Ovary (tissue), 7 donors: ENCODE measurements at regions not wholly inside any gene's neighbourhood (a gene's known extent, or its start where the extent isn't known, plus 50 kb on each side); places are given as distances from the start of the nearest gene placed in this dataset.

ENCODE experiments used
- DNase-seq, 5 donors: peaks; one replicate each; pipeline ENCODE4 v3.0.0-alpha.2; 2019 to 2020
- H3K27ac ChIP-seq, 2 donors: fragments of 200-600 bp; one replicate each; pipeline versions ENCODE4 v1.5.1 to v1.8.0; 2019 to 2022
- H3K27me3 ChIP-seq: fragments of 200-600 bp; one replicate; pipeline ENCODE4 v1.8.0; 2022
- H3K36me3 ChIP-seq: fragments of 200-600 bp; sonication (generic); one replicate; pipeline ENCODE4 v1.5.1; 2019
- H3K4me1 ChIP-seq: one replicate; pipeline ENCODE4 v1.8.1; 2013; ENCODE audit warnings: mild to moderate bottlenecking, moderate library complexity; ENCODE audit not compliant: insufficient read depth
- H3K4me3 ChIP-seq: fragments of 200-600 bp; sonication (generic); one replicate; pipeline ENCODE4 v1.5.1; 2017
- H3K9me3 ChIP-seq, 2 donors: fragments of 200-600 bp in 1 of 2; sonication (generic) in 1 of 2; one replicate each; pipeline versions ENCODE4 v1.5.1 to v1.8.1; 2013 to 2019; ENCODE audit warnings: mild to moderate bottlenecking in 1 of 2, moderate library complexity in 1 of 2
- EP300 ChIP-seq: sonication (generic); formaldehyde crosslinking; IDR thresholded peaks from one replicate; pipeline ENCODE4 v1.6.1; 2017; ENCODE audit warnings: antibody characterized with exemption
- POLR2A ChIP-seq: fragments of 450-650 bp; IDR thresholded peaks from one replicate; pipeline ENCODE4 v1.6.1; 2017; ENCODE audit warnings: antibody characterized with exemption, mild to moderate bottlenecking, moderate library complexity
- WGBS, 3 donors: extraction: QIAGEN DNeasy Blood & Tissue Kit in 1 of 3; methylation state at CpG; one replicate each; pipeline versions ENCODE4 v1.1.5 to v1.1.7; 2013 to 2017; 5-methylcytosine and 5-hydroxymethylcytosine counted together
- intact Hi-C, 4 donors: fragments of 100-400 bp; cut with DNase I; formaldehyde crosslinking; loops; one replicate each; pipeline versions ENCODE4 v1.11.0 to v1.15.1; 2022 to 2023
- TF ChIP-seq, protein P1 (sequence below), 3 donors: fragments of 450-650 bp in 2 of 3; fragments of 200-600 bp in 1 of 3; IDR thresholded peaks; one replicate each; pipeline versions ENCODE4 v1.5.1 to v1.8.0; 2016 to 2022; ENCODE audit warnings: antibody characterized with exemption in 3 of 3, mild to moderate bottlenecking in 1 of 3
- donor health status: DM: no; HTN: no; CAD: no; lungs with moderate emphysema.
- donor health status: DM: no; HTN: no; CAD: no.
- donor health status: Bipolar disorder and iron deficiency.
- donor health status: DM: no; HTN: no; CAD: no.
- donor health status: DM: yes; HTN: yes; CAD: no.

DNA sequence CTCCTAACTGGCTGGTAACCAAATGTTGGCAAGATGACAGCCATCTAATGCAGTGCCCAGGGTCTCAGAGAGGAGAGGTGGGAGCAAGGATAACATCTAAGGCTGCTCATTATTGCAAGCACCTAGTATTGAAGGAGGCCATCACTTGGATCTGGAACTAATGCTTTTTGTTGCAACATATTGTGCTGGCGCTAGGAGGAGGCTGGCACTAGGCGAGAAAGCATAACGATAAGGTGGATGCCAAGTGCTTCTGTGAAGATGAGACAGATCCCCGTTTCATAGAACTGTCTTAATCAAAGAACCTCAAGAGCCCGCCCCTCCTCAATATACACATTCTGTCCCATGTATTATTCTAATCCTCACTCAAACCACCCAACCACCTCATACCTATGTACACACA, 774.0 kb downstream of the VRK1 start:
- TF ChIP-seq EP300: no peak
- TF ChIP-seq, protein P1, sequence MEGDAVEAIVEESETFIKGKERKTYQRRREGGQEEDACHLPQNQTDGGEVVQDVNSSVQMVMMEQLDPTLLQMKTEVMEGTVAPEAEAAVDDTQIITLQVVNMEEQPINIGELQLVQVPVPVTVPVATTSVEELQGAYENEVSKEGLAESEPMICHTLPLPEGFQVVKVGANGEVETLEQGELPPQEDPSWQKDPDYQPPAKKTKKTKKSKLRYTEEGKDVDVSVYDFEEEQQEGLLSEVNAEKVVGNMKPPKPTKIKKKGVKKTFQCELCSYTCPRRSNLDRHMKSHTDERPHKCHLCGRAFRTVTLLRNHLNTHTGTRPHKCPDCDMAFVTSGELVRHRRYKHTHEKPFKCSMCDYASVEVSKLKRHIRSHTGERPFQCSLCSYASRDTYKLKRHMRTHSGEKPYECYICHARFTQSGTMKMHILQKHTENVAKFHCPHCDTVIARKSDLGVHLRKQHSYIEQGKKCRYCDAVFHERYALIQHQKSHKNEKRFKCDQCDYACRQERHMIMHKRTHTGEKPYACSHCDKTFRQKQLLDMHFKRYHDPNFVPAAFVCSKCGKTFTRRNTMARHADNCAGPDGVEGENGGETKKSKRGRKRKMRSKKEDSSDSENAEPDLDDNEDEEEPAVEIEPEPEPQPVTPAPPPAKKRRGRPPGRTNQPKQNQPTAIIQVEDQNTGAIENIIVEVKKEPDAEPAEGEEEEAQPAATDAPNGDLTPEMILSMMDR (IDR thresholded peaks at IDR 0.05): no peak
- no peak for TF ChIP-seq POLR2A
- H3K4me1 ChIP-seq: no peaks in the 10 kb centered on the region
- WGBS, 3 donors: 83 to 89% (median 87%) methylated on average over 5 of the region's 5 CpGs
- H3K27me3 ChIP-seq: no peaks in the 10 kb centered on the region
- no peaks in the 10 kb centered on the region for H3K36me3 ChIP-seq
- intact Hi-C loops: no loop called here
- no peaks in the 10 kb centered on the region for H3K9me3 ChIP-seq
- no peak overlapping the region for H3K27ac ChIP-seq
- DNase-seq: no peak
- H3K4me3 ChIP-seq: no peak overlapping the region

DNA sequence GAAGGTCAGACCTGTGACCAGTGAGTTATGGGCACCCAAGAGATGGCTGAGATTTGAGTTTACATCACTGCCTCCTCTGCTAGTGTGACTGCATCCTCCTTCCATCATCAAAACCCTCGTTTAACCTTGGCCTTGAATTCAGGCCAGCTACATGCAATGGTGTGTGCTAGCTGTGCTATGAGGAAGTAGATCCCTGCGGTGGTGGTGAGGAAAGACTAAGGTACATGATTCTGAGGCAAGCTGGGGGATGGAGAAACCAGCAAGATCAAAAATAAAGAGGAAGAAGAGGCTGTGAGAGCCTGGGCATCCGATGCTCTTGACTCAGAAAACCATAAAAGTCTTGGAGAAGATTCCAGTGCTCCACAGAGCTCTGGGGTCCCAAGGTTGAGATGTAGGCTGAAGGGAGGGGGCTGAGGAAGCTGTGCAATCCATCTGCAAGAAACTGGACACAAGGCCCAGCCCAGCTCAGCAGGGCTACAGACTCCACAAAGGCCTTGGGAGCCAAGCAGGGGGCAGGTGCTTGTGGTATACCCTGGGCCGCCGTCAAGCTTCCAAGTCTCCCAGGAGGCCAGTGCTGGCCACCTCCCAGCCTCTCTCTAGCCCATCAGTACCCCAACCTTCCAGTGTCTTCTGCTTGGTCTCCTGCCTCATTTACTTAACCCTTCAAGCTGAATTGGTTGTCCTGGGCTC, 774.8 kb downstream of the VRK1 start:
- Histone ChIP-seq H3K27ac (no peak overlapping the region), H3K4me1 (no peaks in the 10 kb centered on the region), H3K27me3 (no peaks in the 10 kb centered on the region), H3K4me3 (no peak overlapping the region), H3K9me3 (no peaks in the 10 kb centered on the region), H3K36me3 (no peaks in the 10 kb centered on the region)
- 58 to 66% (median 58%) methylated on average over 5 of the region's 5 CpGs for WGBS, 3 donors
- no peak for DNase-seq
- intact Hi-C loops: no loop called here
- no peak for TF ChIP-seq POLR2A

DNA sequence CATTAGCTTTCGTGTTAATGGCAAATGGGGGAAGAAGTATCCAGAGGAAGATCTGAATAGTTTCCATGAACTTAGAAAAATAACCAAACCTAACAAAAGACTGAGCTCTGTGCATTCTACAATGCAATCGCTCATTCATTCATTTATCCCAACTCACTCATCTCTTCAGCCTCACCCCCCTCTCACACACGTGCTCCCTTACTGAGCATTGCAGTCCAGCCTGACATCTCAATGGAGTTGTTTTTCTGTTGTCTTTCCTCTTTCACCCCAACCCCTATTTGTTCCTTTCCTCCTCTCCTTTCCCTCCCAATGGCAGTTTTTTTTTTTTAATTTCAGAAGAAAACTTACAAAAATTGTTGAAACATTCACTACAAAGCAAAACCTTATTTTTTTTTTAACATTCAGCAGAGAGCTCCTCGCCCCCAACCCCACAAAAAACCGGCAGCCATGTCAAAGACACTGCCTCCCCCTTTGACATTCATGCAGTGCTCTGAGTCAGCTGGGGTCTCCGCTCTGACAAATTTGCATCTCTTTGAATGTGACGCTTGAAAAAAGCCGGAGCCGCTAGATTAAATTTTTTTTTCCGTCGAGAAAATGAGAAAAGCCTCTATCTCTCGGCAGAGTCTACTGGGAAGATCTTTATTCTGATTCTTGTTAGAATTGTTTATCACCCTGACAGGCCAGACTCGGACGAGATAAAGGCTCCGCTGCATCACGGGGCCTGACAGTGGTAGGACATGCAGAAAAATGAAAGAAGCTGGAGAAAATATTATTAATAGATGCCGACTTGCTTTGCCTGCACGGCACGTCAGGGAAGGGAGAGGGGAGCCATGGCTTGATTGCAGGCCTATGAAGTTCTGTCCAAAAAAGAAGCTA, 775.6 kb downstream of the VRK1 start:
- no peaks in the 10 kb centered on the region for H3K4me1 ChIP-seq
- no peaks in the 10 kb centered on the region for H3K36me3 ChIP-seq
- intact Hi-C loops: no loop called here
- H3K27me3 ChIP-seq: no peaks in the 10 kb centered on the region
- no peaks in the 10 kb centered on the region for H3K9me3 ChIP-seq
- no peak overlapping the region for H3K4me3 ChIP-seq
- DNase-seq: no peak
- H3K27ac ChIP-seq: no peak overlapping the region
- TF ChIP-seq POLR2A (no peak), EP300 (no peak)
- TF ChIP-seq, protein P1 (IDR thresholded peaks at IDR 0.05): no peak
- WGBS, 3 donors: 25 to 38% (median 31%) methylated on average over 19 of the region's 19 CpGs

DNA sequence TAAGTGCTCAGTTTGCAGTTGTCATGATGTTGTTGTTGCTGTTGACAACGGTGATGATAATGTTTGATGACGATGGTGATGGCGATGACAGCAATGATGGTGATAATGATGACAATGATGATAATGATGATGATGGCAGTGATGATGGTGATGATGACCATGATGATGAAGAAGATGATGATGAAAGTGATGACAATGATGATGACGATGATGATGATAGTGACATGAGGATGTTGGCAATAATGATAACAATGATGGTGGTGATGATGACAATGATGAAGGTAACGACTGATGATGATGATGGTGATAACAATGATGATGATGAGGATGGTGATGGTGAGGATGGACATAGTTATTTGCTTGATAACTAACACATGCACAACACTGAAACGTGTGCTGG, 778.5 kb downstream of the VRK1 start:
- H3K4me3 ChIP-seq: no peak overlapping the region
- 81 to 86% (median 83%) methylated on average over 6 of the region's 6 CpGs for WGBS, 3 donors
- H3K36me3 ChIP-seq: no peaks in the 10 kb centered on the region
- TF ChIP-seq, protein P1 (IDR thresholded peaks at IDR 0.05): no peak
- TF ChIP-seq POLR2A: no peak
- no peak for TF ChIP-seq EP300
- DNase-seq: no peak
- H3K27ac ChIP-seq: no peak overlapping the region
- H3K9me3 ChIP-seq: no peaks in the 10 kb centered on the region
- H3K4me1 ChIP-seq: no peaks in the 10 kb centered on the region
- intact Hi-C loops: no loop called here
- no peaks in the 10 kb centered on the region for H3K27me3 ChIP-seq
